CD4-positive, alpha-beta T cell (primary cell): ENCODE measurements at regions not wholly inside any gene's neighbourhood (a gene's known extent, or its start where the extent isn't known, plus 50 kb on each side); places are given as distances from the start of the nearest gene placed in this dataset.
"Not testable (repeated sequence)": the region's sequence is repeated elsewhere in the genome, so short reads cannot be mapped to it uniquely, and the experiment has no call there.

Experiments
- ATAC-seq: fragments of 200-7000 bp; cut with Tn5 transposase; one replicate; pipeline ENCODE4 v1.10.0; 2022; ENCODE audit warnings: mild to moderate bottlenecking; ENCODE audit not compliant: poor library complexity
- CTCF ChIA-PET: fragments of 350-600 bp; sonication (Branson Sonifier 250); formaldehyde crosslinking; loops from one replicate; lab custom pipeline; 2021; ENCODE audit warnings: antibody characterized with exemption, inconsistent platforms; lab: Charles Lee
- POLR2A ChIA-PET: fragments of 350-600 bp; sonication (Branson Sonifier 250); formaldehyde crosslinking; loops from one replicate; lab custom pipeline; 2021; ENCODE audit warnings: antibody characterized with exemption, inconsistent platforms; lab: Charles Lee
- DNase-seq, 14 experiments: peaks; one replicate each; pipeline ENCODE4 v3.0.0-alpha.2; 2013 to 2020; ENCODE audit warnings: mixed read lengths in 2 of 14
- H3K27ac ChIP-seq, 2 donors: one replicate each; pipeline versions ENCODE4 v1.5.1 to v1.7.0; 2013; ENCODE audit warnings: low read length in 2 of 2, low read depth in 1 of 2, mild to moderate bottlenecking in 1 of 2
- H3K27me3 ChIP-seq, 2 experiments: 1 replicate in 1 of 2; 2 replicates in 1 of 2; pipeline versions ENCODE4 v1.6.1 to v1.7.0; 2013; ENCODE audit warnings: low read length in 2 of 2, control low read depth in 1 of 2, mild to moderate bottlenecking in 1 of 2, moderate library complexity in 1 of 2; ENCODE audit not compliant: insufficient read depth in 2 of 2, control insufficient read depth in 1 of 2
- H3K36me3 ChIP-seq: one replicate; pipeline ENCODE4 v1.6.1; 2013; ENCODE audit warnings: low read length, control low read depth; ENCODE audit not compliant: insufficient read depth
- H3K4me1 ChIP-seq: one replicate; pipeline ENCODE4 v1.6.1; 2013; ENCODE audit warnings: low read length, control low read depth; ENCODE audit not compliant: insufficient read depth
- H3K4me3 ChIP-seq: one replicate; pipeline ENCODE4 v1.5.1; 2013; ENCODE audit warnings: mild to moderate bottlenecking, low read length, moderate library complexity
- H3K9me3 ChIP-seq, 2 experiments: 1 replicate in 1 of 2; 2 replicates in 1 of 2; pipeline versions ENCODE4 v1.6.1 to v1.7.0; 2013; ENCODE audit warnings: low read length in 2 of 2, mild to moderate bottlenecking in 2 of 2, control low read depth in 1 of 2, moderate library complexity in 1 of 2; ENCODE audit not compliant: control insufficient read depth in 1 of 2, insufficient read depth in 1 of 2
- H3K27ac Mint-ChIP-seq: one replicate; pipeline ENCODE4 v1.8.0; 2020; ENCODE audit warnings: mixed read lengths
- H3K27me3 Mint-ChIP-seq: one replicate; pipeline ENCODE4 v1.8.0; 2021; ENCODE audit warnings: mixed read lengths
- H3K36me3 Mint-ChIP-seq: one replicate; pipeline ENCODE4 v1.8.0; 2021; ENCODE audit warnings: low read depth, mixed read lengths
- H3K4me1 Mint-ChIP-seq: one replicate; pipeline ENCODE4 v1.8.0; 2021; ENCODE audit warnings: low read depth, mixed read lengths
- H3K4me3 Mint-ChIP-seq: one replicate; pipeline ENCODE4 v1.8.0; 2020; ENCODE audit warnings: mild to moderate bottlenecking, mixed read lengths
- H3K9me3 Mint-ChIP-seq: one replicate; pipeline ENCODE4 v1.8.0; 2020; ENCODE audit warnings: mixed read lengths
- CTCF ChIP-seq: fragments of 200-600 bp; IDR thresholded peaks from one replicate; pipeline ENCODE4 v1.8.0; 2022; ENCODE audit warnings: antibody characterized with exemption, mild to moderate bottlenecking
- intact Hi-C, 2 experiments: fragments of 100-400 bp; cut with DNase I in 1 of 2; cut with micrococcal nuclease in 1 of 2; formaldehyde crosslinking; loops; one replicate each; pipeline versions ENCODE4 v1.15.1 to v1.9.0; 2023 to 2025; cut with DNase I, micrococcal nuclease

- POLR2A ChIA-PET: no interaction called here
Observed at GRCh38 chr2:195330513-195330956, 326.5 kb upstream of the SLC39A10 start.

GRCh38 chr2:195329784-195330183 lies 327.2 kb upstream of the SLC39A10 start:
- intact Hi-C loops, H3K4me3 Mint-ChIP-seq, ATAC-seq, H3K36me3 ChIP-seq, H3K27ac Mint-ChIP-seq, H3K27me3 Mint-ChIP-seq, H3K9me3 Mint-ChIP-seq, H3K4me3 ChIP-seq, H3K4me1 Mint-ChIP-seq, H3K4me1 ChIP-seq, H3K27me3 ChIP-seq, POLR2A ChIA-PET, DNase-seq, H3K36me3 Mint-ChIP-seq, H3K9me3 ChIP-seq, CTCF ChIA-PET, H3K27ac ChIP-seq: not testable (repeated sequence)

More at GRCh38 chr2:195330513-195330956, 326.5 kb upstream of the SLC39A10 start:
- no peak for ATAC-seq
- CTCF ChIA-PET: interaction anchor here (0.8 kb wide), 1 partner anchor 10 kb away, joined by 3 read pairs; no protein-coding TSS in a partner anchor
- Histone ChIP-seq H3K27me3 (no peaks in the 10 kb centered on the region), H3K4me3 (no peak overlapping the region), H3K36me3 (no peaks in the 10 kb centered on the region), H3K4me1 (no peaks in the 10 kb centered on the region), H3K9me3 (no peaks in the 10 kb centered on the region), H3K27ac (no peak overlapping the region)
- Mint-ChIP-seq H3K36me3 (no peaks in the 10 kb centered on the region), H3K9me3 (peaks cover 4% of the 10 kb centered on the region), H3K4me3 (no peak overlapping the region), H3K27ac (no peak overlapping the region), H3K27me3 (no peaks in the 10 kb centered on the region), H3K4me1 (no peaks in the 10 kb centered on the region)
- no peak for DNase-seq
- intact Hi-C loops: no loop called here
- TF ChIP-seq CTCF: no peak

- no peaks in the 10 kb centered on the region for H3K36me3 ChIP-seq
- H3K4me1 ChIP-seq: no peaks in the 10 kb centered on the region
- Mint-ChIP-seq H3K4me1 (no peaks in the 10 kb centered on the region), H3K9me3 (no peaks in the 10 kb centered on the region), H3K27ac (no peak overlapping the region), H3K36me3 (no peaks in the 10 kb centered on the region), H3K4me3 (no peak overlapping the region), H3K27me3 (no peaks in the 10 kb centered on the region)
- ATAC-seq (no peak), DNase-seq (no peak)
- H3K27me3 ChIP-seq: no peaks in the 10 kb centered on the region
- H3K9me3 ChIP-seq: no peaks in the 10 kb centered on the region
- CTCF ChIA-PET: no interaction called here
- H3K27ac ChIP-seq: no peak overlapping the region
- TF ChIP-seq CTCF: no peak
- POLR2A ChIA-PET: no interaction called here
- H3K4me3 ChIP-seq: no peak overlapping the region
- intact Hi-C loops: no loop called here
Observed at GRCh38 chr2:195326537-195326936, 330.5 kb upstream of the SLC39A10 start.

GRCh38 chr2:195322324-195322723 lies 334.7 kb upstream of the SLC39A10 start:
- Mint-ChIP-seq H3K9me3 (no peaks in the 10 kb centered on the region), H3K4me3 (no peak overlapping the region), H3K27me3 (no peaks in the 10 kb centered on the region), H3K27ac (no peak overlapping the region), H3K4me1 (peaks cover 7% of the 10 kb centered on the region), H3K36me3 (no peaks in the 10 kb centered on the region)
- ChIA-PET POLR2A (no interaction called here), CTCF (interaction anchor here (0.8 kb wide), 1 partner anchor 338 kb away, joined by 3 read pairs; no protein-coding TSS in a partner anchor)
- H3K36me3 ChIP-seq: no peaks in the 10 kb centered on the region
- no peaks in the 10 kb centered on the region for H3K4me1 ChIP-seq
- H3K27me3 ChIP-seq: no peaks in the 10 kb centered on the region
- DNase-seq (no peak), ATAC-seq (no peak)
- H3K9me3 ChIP-seq: no peaks in the 10 kb centered on the region
- TF ChIP-seq CTCF: no peak
- intact Hi-C loops: loop anchor here in 1 of 2 experiments (5.0 kb wide), 1 partner anchor 1155 kb away; no protein-coding TSS in a partner anchor
- H3K27ac ChIP-seq: no peak overlapping the region
- H3K4me3 ChIP-seq: no peak overlapping the region
